H1 (cell line): ENCODE measurements at regions not wholly inside any gene's neighbourhood (a gene's known extent, or its start where the extent isn't known, plus 50 kb on each side); places are given as distances from the start of the nearest gene placed in this dataset.

Source experiments
- ATF2 ChIP-seq: IDR thresholded peaks from 2 replicates; pipeline ENCODE4 v1.6.1; 2012; ENCODE audit warnings: low read length, inconsistent platforms
- ATF3 ChIP-seq: IDR thresholded peaks from 2 replicates; pipeline ENCODE4 v1.6.1; 2011; ENCODE audit warnings: low read depth, mild to moderate bottlenecking, low read length; ENCODE audit not compliant: insufficient read depth
- CTCF ChIP-seq, 3 experiments: IDR thresholded peaks; 1 replicate in 2 of 3; 2 replicates in 1 of 3; pipeline versions ENCODE4 v1.5.1 to v1.6.1; 2011; ENCODE audit warnings: low read length in 3 of 3, mild to moderate bottlenecking in 3 of 3, inconsistent platforms in 2 of 3, low read depth in 1 of 3, moderate library complexity in 1 of 3; ENCODE audit not compliant: insufficient read depth in 1 of 3; ENCODE audit errors: control extremely low read depth in 1 of 3
- EZH2 ChIP-seq: fragments of 200-600 bp; sonication (generic); IDR thresholded peaks from 2 replicates; pipeline ENCODE4 v1.7.1; 2012; ENCODE audit warnings: low read depth, mild to moderate bottlenecking, moderate library complexity, low read length, inconsistent platforms; ENCODE audit not compliant: severe bottlenecking
- POLR2A ChIP-seq, 2 experiments: IDR thresholded peaks; 1 replicate in 1 of 2; 2 replicates in 1 of 2; pipeline ENCODE4 v1.6.1; 2011; ENCODE audit warnings: low read depth in 2 of 2, low read length in 2 of 2, mild to moderate bottlenecking in 2 of 2; ENCODE audit errors: control extremely low read depth in 1 of 2
- POLR2AphosphoS5 ChIP-seq: IDR thresholded peaks from 2 replicates; pipeline ENCODE4 v1.6.1; 2011; ENCODE audit warnings: low read depth, low read length
- SP1 ChIP-seq: IDR thresholded peaks from 2 replicates; pipeline ENCODE4 v1.6.1; 2011; ENCODE audit warnings: low read depth, low read length
- TAF1 ChIP-seq: IDR thresholded peaks from 2 replicates; pipeline ENCODE4 v1.6.1; 2011; ENCODE audit warnings: mild to moderate bottlenecking, low read depth, low read length
- USF2 ChIP-seq: IDR thresholded peaks from 2 replicates; pipeline ENCODE4 v1.6.1; 2011; ENCODE audit warnings: low read length, improper control_type of control experiment

GRCh38 chr5:22986281-22986680, 133.1 kb upstream of the CDH12 start:
- TF ChIP-seq ATF2 (no peak), EZH2 (no peak), USF2 (no peak), POLR2A (IDR thresholded peaks at IDR 0.05; ENCODE audit: control extremely low read depth in 1 of 2, low read depth in 2 of 2, low read length in 2 of 2) (no peak), SP1 (no peak), POLR2AphosphoS5 (no peak), CTCF (IDR thresholded peaks at IDR 0.05; ENCODE audit: control extremely low read depth in 1 of 3, insufficient read depth in 1 of 3, low read depth in 1 of 3, low read length in 3 of 3) (no peak), TAF1 (no peak), ATF3 (no peak)
